Hepatocyte (in vitro differentiated cells): ENCODE measurements at regions not wholly inside any gene's neighbourhood (a gene's known extent, or its start where the extent isn't known, plus 50 kb on each side); places are given as distances from the start of the nearest gene placed in this dataset.

Experiments
- EZH2phosphoT487 ChIP-seq: fragments of 200-600 bp; sonication (generic); IDR thresholded peaks from one replicate; pipeline ENCODE4 v1.6.1; 2018; ENCODE audit warnings: antibody characterized with exemption, mild to moderate bottlenecking, low read depth, moderate library complexity; ENCODE audit not compliant: unreplicated experiment, severe bottlenecking
- TF ChIP-seq, protein P1 (sequence below): fragments of 200-600 bp; sonication (generic); IDR thresholded peaks from 2 replicates; pipeline ENCODE4 v1.5.1; 2016; ENCODE audit warnings: antibody characterized with exemption, mild to moderate bottlenecking; ENCODE audit not compliant: poor library complexity

DNA sequence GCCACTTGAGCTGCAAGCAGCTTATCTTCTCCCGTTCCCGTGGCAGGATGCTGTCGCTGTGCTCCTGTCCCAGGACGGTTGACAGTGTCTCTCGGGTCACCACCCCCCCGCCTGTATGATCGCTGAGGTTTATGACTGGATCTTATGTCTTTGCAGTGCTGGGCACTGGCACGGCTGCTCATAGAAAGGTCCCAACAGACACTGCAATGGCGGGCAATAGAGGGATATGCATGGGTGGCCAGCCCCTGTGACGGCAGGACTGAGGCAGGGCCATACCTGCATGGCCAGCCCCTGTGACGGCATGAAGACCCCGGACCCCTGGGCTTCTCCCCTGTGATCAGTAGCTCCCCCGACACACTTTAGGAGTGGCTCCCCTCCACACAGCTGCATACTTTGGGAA, 307.2 kb downstream of the TEX29 start:
- TF ChIP-seq EZH2phosphoT487 = no peak
- TF ChIP-seq, protein P1, sequence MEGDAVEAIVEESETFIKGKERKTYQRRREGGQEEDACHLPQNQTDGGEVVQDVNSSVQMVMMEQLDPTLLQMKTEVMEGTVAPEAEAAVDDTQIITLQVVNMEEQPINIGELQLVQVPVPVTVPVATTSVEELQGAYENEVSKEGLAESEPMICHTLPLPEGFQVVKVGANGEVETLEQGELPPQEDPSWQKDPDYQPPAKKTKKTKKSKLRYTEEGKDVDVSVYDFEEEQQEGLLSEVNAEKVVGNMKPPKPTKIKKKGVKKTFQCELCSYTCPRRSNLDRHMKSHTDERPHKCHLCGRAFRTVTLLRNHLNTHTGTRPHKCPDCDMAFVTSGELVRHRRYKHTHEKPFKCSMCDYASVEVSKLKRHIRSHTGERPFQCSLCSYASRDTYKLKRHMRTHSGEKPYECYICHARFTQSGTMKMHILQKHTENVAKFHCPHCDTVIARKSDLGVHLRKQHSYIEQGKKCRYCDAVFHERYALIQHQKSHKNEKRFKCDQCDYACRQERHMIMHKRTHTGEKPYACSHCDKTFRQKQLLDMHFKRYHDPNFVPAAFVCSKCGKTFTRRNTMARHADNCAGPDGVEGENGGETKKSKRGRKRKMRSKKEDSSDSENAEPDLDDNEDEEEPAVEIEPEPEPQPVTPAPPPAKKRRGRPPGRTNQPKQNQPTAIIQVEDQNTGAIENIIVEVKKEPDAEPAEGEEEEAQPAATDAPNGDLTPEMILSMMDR = no peak
